CD4-positive, alpha-beta T cell treated with Interleukin-15 for 1 hour (primary cell): ENCODE measurements at regions not wholly inside any gene's neighbourhood (a gene's known extent, or its start where the extent isn't known, plus 50 kb on each side); places are given as distances from the start of the nearest gene placed in this dataset.
"Not testable (repeated sequence)": the region's sequence is repeated elsewhere in the genome, so short reads cannot be mapped to it uniquely, and the experiment has no call there.

Source experiments
- DNase-seq: peaks from one replicate; pipeline ENCODE4 v3.0.0-alpha.2; 2020

GRCh38 chr3:102936511-102937045, 501.8 kb downstream of the ZPLD1 start:
- no peak for DNase-seq

GRCh38 chr3:102941786-102942185, 507.0 kb downstream of the ZPLD1 start:
- DNase-seq, result no peak

- DNase-seq, result not testable (repeated sequence)
These were observed 511.6 kb downstream of the ZPLD1 start for GRCh38 chr3:102946445-102946844.

GRCh38 chr3:102972350-102972749, 537.5 kb downstream of the ZPLD1 start:
- DNase-seq, result no peak

GRCh38 chr3:102974333-102974732, 539.5 kb downstream of the ZPLD1 start:
- no peak for DNase-seq

- no peak for DNase-seq
These were observed 544.4 kb downstream of the ZPLD1 start for GRCh38 chr3:102979191-102979590.

- no peak for DNase-seq
These were observed 545.0 kb downstream of the ZPLD1 start for GRCh38 chr3:102979682-102980354.

- DNase-seq, result no peak
These were observed 545.5 kb downstream of the ZPLD1 start for GRCh38 chr3:102980355-102980696.

GRCh38 chr3:103002425-103003176, 567.8 kb downstream of the ZPLD1 start:
- DNase-seq, result no peak

- no peak for DNase-seq
These were observed 571.8 kb downstream of the ZPLD1 start for GRCh38 chr3:103006526-103007183.

GRCh38 chr3:103009609-103010008, 574.8 kb downstream of the ZPLD1 start:
- DNase-seq, result no peak

GRCh38 chr3:103025880-103026279, 591.1 kb downstream of the ZPLD1 start:
- no peak for DNase-seq

GRCh38 chr3:103033841-103034240, 599.0 kb downstream of the ZPLD1 start:
- no peak for DNase-seq

- DNase-seq, result no peak
These were observed 612.8 kb downstream of the ZPLD1 start for GRCh38 chr3:103047640-103048039.

GRCh38 chr3:103048068-103048722, 613.4 kb downstream of the ZPLD1 start:
- DNase-seq, result peak; percentile 23

- peak; percentile 31 for DNase-seq
These were observed 617.5 kb downstream of the ZPLD1 start for GRCh38 chr3:103052236-103052830.

- no peak for DNase-seq
These were observed 620.3 kb downstream of the ZPLD1 start for GRCh38 chr3:103055021-103055520.

- DNase-seq, result no peak
These were observed 621.7 kb downstream of the ZPLD1 start for GRCh38 chr3:103056542-103056941.

- DNase-seq, result no peak
These were observed 622.2 kb downstream of the ZPLD1 start for GRCh38 chr3:103057003-103057402.

- no peak for DNase-seq
These were observed 622.7 kb downstream of the ZPLD1 start for GRCh38 chr3:103057487-103057886.

GRCh38 chr3:103059432-103059831, 624.6 kb downstream of the ZPLD1 start:
- DNase-seq, result no peak

GRCh38 chr3:103060242-103060641, 625.4 kb downstream of the ZPLD1 start:
- DNase-seq, result no peak

GRCh38 chr3:103067963-103068362, 633.1 kb downstream of the ZPLD1 start:
- DNase-seq, result no peak
